ENCODE measurements at regions not wholly inside any gene's neighbourhood (a gene's known extent, or its start where the extent isn't known, plus 50 kb on each side); places are given as distances from the start of the nearest gene placed in this dataset.
A peak's percentile ranks its signal among the peaks of the same experiment; 100 is the strongest.

DNA sequence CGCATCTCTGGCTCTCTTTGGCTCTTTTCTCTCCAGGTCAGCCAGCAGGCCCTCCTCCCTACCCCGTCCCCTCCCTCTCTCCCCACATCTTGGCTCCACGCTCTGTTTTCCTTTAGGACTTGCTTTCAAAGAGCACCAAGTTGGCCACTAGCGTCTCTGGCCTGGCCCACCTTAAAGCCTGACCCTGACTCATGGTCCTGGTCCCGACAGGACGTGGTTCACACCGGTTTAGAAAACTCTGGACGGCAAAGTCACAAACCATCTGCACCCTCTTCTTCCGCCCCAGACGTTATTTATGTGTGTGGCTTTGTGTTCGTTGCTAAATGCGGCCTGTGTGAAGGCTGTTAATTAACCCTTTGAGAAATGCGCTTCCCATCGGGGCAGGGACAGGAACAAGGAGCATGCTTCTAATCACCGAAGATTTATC is 169.0 kb upstream of the HAAO start:
- Histone ChIP-seq H3K4me3 (no peak overlapping the region), H3K36me3 (no peaks in the 10 kb centered on the region), H3K27me3 (no peaks in the 10 kb centered on the region), H3K4me1 (peaks cover 30 to 84% (median 75%) of the 10 kb centered on the region in 9 donors), H3K9me3 (no peaks in the 10 kb centered on the region), H3K27ac (peak overlapping the region; percentile 69 to 93 (median 79))
- no peak for TF ChIP-seq CTCF (IDR thresholded peaks at IDR 0.05)
- WGBS, 2 donors = 34 to 40% methylated on average over 15 of the region's 15 CpGs
- intact Hi-C loops (cut with DNase I) = no loop called here
- peak; percentile 46 to 69 (median 60) for ATAC-seq
- DNase-seq = peak; percentile 53 to 72

GRCh38 chr2:42960842-42961180 is 168.4 kb upstream of the HAAO start:
- no peak for DNase-seq
- WGBS, 2 donors = 70 to 78% methylated on average over 6 of the region's 6 CpGs
- peak in 1 of 8 donors; percentile 6 for ATAC-seq

GRCh38 chr2:42960002-42960841 is 167.8 kb upstream of the HAAO start:
- peaks cover 33 to 84% (median 74%) of the 10 kb centered on the region in 9 donors for H3K4me1 ChIP-seq
- peak in 2 of 8 donors; percentile 2 to 3 for ATAC-seq
- H3K4me3 ChIP-seq = no peak overlapping the region
- H3K27me3 ChIP-seq = no peaks in the 10 kb centered on the region
- intact Hi-C loops (cut with DNase I) = no loop called here
- peak overlapping the region; percentile 69 to 93 (median 79) for H3K27ac ChIP-seq
- TF ChIP-seq CTCF (IDR thresholded peaks at IDR 0.05) = no peak
- H3K36me3 ChIP-seq = no peaks in the 10 kb centered on the region
- DNase-seq = no peak
- WGBS, 2 donors = 70 to 73% methylated on average over 10 of the region's 10 CpGs
- no peaks in the 10 kb centered on the region for H3K9me3 ChIP-seq

More at GRCh38 chr2:42960842-42961180, 168.4 kb upstream of the HAAO start:
- Histone ChIP-seq H3K9me3 (no peaks in the 10 kb centered on the region), H3K36me3 (no peaks in the 10 kb centered on the region), H3K4me1 (peaks cover 30 to 84% (median 75%) of the 10 kb centered on the region in 9 donors), H3K27me3 (no peaks in the 10 kb centered on the region), H3K27ac (peak overlapping the region; percentile 69 to 93 (median 79)), H3K4me3 (no peak overlapping the region)
- intact Hi-C loops (cut with DNase I) = no loop called here
- TF ChIP-seq CTCF (IDR thresholded peaks at IDR 0.05) = no peak

DNA sequence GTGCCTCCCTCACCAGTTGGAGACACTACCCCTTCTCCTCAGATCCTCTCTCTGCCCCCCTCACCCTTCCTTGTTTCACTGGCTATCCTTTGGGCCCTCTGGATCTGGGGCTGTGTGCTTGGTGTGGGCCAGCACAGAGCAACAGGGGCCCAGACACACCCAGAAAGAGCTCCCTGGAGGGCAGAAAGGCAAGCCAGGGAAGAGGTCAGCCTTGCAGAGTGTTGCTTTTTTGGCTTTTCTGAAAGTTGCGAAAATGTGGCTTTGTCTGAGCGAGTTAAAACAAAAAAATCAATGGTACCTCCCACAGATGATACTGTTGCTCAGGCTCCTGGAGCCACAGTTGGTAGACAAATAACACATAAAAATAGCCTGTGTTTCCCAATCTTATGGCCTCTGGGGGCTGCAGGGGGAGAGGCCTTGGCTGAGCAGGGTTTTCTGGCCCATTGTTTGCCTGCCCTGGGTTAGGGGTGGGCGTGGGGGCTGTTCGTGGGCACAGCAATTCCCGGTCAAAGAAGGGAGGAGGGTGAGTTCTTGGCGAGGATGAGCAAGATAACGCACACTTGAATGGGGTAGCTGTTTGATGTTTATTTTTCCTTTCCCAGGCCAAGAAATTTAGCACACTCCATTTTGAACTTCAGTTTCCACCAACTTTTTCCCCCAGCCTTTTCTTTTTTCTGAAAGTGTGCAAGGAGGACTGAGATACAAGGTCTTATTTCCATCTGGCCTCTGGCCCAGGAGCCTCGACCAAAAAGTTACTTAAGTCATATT is 167.0 kb upstream of the HAAO start:
- 40 to 44% methylated on average over 8 of the region's 8 CpGs for WGBS, 2 donors
- intact Hi-C loops (cut with DNase I) = loop anchor here in 1 of 10 donors (10.0 kb wide), 1 partner anchor 615 kb away; no protein-coding TSS in a partner anchor
- Histone ChIP-seq H3K4me3 (no peak overlapping the region), H3K36me3 (no peaks in the 10 kb centered on the region), H3K4me1 (peaks cover 33 to 84% (median 70%) of the 10 kb centered on the region in 9 donors), H3K9me3 (no peaks in the 10 kb centered on the region), H3K27ac (peak overlapping the region; percentile 69 to 93 (median 79)), H3K27me3 (no peaks in the 10 kb centered on the region)
- DNase-seq = peak in 1 of 2 donors; percentile 62
- ATAC-seq = peak; percentile 41 to 80 (median 64)
- TF ChIP-seq CTCF (IDR thresholded peaks at IDR 0.05) = no peak

Measured in heart right ventricle (tissue), 16 donors.